Kasumi-1 (cell line): ENCODE measurements at regions not wholly inside any gene's neighbourhood (a gene's known extent, or its start where the extent isn't known, plus 50 kb on each side); places are given as distances from the start of the nearest gene placed in this dataset.

Experiments
- DNase-seq, 2 experiments: peaks; one replicate each; lab custom pipeline; 2025; lab: John Stamatoyannopoulos, UW

DNA sequence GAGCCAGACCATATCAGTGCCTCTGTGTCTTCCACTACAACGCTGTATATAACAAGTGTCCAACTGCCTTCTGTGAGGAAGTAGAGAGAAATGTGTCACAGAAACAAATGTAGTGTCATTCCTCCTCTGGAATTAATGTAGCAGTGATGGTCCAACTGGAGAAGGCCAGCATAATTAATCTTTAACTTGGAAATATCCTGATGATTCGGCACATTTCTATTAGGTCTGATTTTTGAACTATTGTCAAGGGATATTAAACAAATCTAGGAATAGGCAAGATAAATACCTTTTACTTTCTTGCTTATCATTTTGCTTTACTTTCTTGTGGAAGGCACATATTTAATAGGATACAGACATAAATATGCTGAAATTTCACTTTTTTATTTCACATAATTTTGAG lies 446.2 kb upstream of the ALCAM start:
- DNase-seq, result no peak

- DNase-seq, result no peak
Measured at GRCh38 chr3:104933972-104934371, 432.7 kb upstream of the ALCAM start.

DNA sequence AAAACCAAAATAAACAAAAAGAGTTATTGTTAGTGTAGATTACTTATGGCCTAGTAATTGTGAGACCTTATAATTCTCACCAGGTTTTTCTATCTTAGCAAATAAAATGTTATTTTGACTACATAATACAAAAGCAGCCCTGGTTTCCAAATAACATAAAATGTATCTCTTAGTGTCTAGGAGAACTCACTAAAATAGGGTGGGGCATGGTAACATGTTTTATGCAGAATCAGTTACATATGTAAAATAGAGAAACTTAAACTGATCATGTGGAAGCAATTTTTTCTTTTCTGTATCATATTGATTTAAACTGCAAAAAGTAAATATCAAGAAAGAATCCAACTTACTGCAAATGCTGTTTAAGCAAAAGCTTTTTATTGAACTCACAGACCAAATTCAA lies 431.1 kb upstream of the ALCAM start:
- no peak for DNase-seq

- no peak for DNase-seq
Measured at GRCh38 chr3:104939196-104939595, 427.5 kb upstream of the ALCAM start.

DNA sequence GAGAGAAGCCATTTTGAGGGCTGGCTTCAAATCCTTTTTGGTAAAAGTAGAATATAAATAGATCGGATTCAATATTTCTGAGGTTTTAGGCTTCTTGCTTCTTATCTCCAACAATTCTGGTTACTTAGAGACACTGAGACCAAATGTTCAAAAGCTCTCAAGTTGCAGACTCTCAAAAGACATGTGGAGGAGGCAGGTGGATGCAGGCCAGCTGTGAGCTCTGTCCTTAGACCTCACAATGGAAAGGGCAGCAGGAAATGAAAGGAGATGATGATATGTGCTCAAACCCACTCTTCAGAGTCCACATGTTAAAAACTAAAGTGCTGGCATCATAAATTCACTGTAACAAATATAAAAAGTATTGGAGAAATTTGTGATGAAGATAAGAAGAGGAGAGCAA lies 424.9 kb upstream of the ALCAM start:
- no peak for DNase-seq

DNA sequence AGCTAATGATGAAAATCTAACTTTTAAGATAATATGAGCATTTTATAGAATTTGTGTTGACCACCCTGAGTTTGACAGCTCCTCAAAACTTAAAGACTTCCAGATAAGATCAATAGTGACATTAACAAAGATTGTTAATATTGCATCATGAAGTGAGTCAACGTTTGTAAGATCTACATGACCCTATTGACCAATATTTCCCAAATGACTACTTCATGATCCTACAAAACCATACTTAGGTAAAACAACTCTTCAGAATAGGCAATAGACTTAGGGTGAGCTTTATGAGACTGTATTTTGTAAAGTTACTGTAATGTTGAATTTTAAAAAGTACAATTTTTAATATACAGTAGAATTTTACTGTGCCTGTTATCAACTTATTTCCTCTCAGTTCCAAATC lies 422.7 kb upstream of the ALCAM start:
- DNase-seq, result no peak

GRCh38 chr3:104947943-104948342 lies 418.8 kb upstream of the ALCAM start:
- DNase-seq, result no peak

GRCh38 chr3:104949810-104950209 lies 416.9 kb upstream of the ALCAM start:
- DNase-seq, result peak; percentile 27 to 35

DNA sequence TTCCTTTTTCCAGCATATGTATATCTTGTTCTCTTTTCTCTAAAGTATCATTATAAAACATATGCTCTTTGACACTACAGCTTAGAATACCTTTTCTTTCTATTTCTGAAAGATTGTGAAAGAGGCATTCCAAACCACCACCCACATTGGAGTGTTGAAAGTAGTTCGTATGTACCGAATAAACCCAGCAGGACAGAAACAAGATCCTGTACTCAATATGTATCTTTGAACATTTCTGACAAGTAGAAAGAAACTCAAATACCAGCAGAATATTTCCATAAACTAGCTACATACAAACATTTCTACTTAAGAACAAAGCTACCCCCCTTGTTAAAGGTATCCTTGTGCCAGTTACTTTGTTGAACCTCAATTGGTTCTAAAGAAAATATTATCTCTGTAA lies 415.3 kb upstream of the ALCAM start:
- no peak for DNase-seq

GRCh38 chr3:104952146-104952972 lies 414.4 kb upstream of the ALCAM start:
- DNase-seq, result no peak

- DNase-seq, result no peak
Measured at GRCh38 chr3:104956620-104957345, 409.9 kb upstream of the ALCAM start.

GRCh38 chr3:104960579-104960978 lies 406.1 kb upstream of the ALCAM start:
- no peak for DNase-seq

DNA sequence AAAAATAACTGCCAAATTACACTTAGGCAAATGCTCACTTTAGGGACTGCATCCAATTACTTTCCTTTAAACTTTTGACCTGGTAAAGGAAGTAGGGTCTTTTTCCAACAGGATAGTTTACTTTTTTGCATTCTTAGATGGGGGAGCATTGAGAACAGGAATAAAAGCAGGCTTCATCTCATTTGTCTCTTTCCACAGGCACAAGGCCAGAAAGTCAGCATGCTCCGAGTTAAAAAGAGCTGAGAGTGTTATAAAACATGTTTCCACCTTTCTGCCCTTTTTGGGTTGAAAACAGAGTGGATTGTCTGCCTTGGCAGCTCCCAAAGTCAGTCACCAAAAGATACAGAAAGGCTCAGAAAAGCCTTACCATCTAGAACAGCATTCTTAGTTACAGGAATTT lies 404.9 kb upstream of the ALCAM start:
- DNase-seq, result no peak

DNA sequence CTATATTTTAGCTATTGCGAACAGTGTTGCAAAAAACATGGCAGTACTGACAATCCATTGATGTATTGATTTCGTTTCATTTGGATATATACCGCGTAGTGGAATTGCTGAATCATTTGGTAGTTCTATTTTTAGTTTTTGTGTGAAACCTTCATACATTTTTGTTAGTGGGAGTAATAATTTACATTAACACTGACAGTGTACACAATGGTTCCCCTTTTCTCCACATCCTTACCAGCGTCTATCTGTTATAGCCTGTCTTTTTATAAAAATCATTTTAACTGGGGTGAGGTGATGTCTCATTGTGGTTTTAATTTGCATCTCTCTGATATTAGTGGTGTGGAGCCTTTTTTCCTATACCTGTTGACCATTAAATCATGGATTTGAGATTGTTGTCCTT lies 392.4 kb upstream of the ALCAM start:
- no peak for DNase-seq

GRCh38 chr3:104977719-104978118 lies 389.0 kb upstream of the ALCAM start:
- no peak for DNase-seq

GRCh38 chr3:104982130-104982529 lies 384.6 kb upstream of the ALCAM start:
- DNase-seq, result no peak

DNA sequence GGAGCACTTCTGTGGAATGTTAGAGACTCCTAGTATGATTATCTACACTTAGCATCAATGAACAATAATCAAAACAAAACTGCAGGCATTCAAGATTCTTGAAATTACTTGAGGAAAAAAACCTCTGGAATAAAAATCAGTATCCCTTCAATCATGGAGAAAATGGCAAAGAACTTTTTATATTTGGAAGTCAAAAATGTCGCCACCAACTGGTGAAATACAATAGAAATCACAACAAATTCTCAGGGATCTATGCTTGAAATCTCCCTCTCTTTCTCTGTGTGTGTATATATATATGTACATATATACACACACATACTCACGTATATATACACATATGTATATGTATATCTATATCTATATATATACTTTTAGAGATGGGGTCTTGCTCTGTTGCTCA lies 378.9 kb upstream of the ALCAM start:
- peak in 1 of 2 experiments; percentile 7 for DNase-seq

- DNase-seq, result no peak
Measured at GRCh38 chr3:104988496-104988895, 378.2 kb upstream of the ALCAM start.

DNA sequence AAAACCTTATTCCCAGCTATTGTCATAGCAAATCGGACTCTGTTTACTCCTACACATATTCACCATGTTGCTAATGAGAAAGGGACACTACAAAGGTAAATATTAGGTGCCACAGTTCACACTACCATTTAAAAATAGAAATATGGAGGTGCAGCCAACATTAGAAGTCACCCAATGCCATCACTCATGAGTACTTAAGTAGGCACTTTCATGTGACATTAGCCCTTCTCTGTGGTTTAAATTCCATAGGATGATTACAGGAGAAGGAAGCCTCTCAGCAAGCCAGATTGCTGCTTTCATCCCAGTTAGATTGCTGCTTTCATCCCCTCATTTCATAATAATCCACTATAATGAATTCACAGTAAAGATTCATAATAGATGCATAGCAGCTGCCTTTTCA lies 376.8 kb upstream of the ALCAM start:
- no peak for DNase-seq

DNA sequence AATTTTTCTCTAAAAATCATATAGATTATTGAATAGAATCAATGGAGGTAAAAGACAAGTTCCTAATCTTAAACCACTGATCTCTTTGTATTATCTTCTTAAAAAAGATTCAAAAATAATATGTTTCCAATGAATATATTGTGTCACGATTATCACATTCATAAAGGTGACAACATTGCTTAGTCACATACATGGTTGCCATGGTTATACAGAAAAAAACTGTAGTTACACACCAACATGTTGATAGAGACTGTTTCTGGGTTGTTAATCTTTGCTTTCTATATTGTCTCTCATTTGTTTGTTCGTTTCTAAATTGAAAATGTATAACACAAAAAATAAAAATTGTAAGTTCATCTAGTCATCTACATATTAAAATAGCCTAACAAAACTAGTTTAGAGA lies 376.0 kb upstream of the ALCAM start:
- DNase-seq, result no peak

- DNase-seq, result no peak
Measured at GRCh38 chr3:104992676-104993075, 374.0 kb upstream of the ALCAM start.

GRCh38 chr3:105006164-105006563 lies 360.5 kb upstream of the ALCAM start:
- DNase-seq, result no peak

- DNase-seq, result no peak
Measured at GRCh38 chr3:105013657-105014056, 353.1 kb upstream of the ALCAM start.

DNA sequence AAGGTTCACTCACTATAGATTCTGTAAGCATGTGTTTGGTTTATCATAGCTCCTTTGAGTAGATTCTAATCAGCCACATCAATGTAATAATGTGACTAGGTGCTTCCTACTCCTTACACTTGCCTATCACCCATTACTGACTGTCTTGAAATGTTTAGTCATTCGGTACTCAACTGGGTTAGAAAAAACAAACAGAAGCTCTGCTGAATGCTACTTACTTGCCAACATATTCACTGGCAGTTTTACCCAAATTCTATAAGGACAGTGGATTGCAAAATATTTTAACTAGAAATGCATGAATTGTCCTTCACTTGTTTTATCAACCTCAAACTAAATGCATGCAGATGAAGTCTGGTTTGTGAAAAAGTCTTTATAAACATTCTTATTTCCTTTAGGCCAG lies 352.1 kb upstream of the ALCAM start:
- no peak for DNase-seq
